Chondrocyte (in vitro differentiated cells): ENCODE measurements at regions not wholly inside any gene's neighbourhood (a gene's known extent, or its start where the extent isn't known, plus 50 kb on each side); places are given as distances from the start of the nearest gene placed in this dataset.
A peak's percentile ranks its signal among the peaks of the same experiment; 100 is the strongest.

Experiments
- DNase-seq: peaks from one replicate; pipeline ENCODE4 v3.0.0; 2021; ENCODE audit warnings: mixed read lengths, low spot score
- H3K27ac Mint-ChIP-seq: one replicate; pipeline ENCODE4 v1.8.0; 2021; ENCODE audit warnings: mild to moderate bottlenecking, moderate library complexity, mixed read lengths; ENCODE audit not compliant: unreplicated experiment
- H3K27me3 Mint-ChIP-seq: 2 replicates; pipeline ENCODE4 v1.8.0; 2021; ENCODE audit warnings: low read depth, mixed read lengths
- H3K36me3 Mint-ChIP-seq: 2 replicates; pipeline ENCODE4 v1.8.0; 2021; ENCODE audit warnings: low read depth, mixed read lengths
- H3K4me1 Mint-ChIP-seq: 2 replicates; pipeline ENCODE4 v1.8.0; 2021; ENCODE audit warnings: low read depth, mild to moderate bottlenecking, mixed read lengths
- H3K4me3 Mint-ChIP-seq: one replicate; pipeline ENCODE4 v1.8.0; 2021; ENCODE audit warnings: mild to moderate bottlenecking, moderate library complexity, mixed read lengths; ENCODE audit not compliant: unreplicated experiment
- H3K9me3 Mint-ChIP-seq: 2 replicates; pipeline ENCODE4 v1.8.0; 2021; ENCODE audit warnings: low read depth, mixed read lengths
- TF ChIP-seq, protein P1 (sequence below): fragments of 200-600 bp; sonication (generic); IDR thresholded peaks from 2 replicates; pipeline ENCODE4 v1.5.0; 2021; ENCODE audit warnings: antibody characterized with exemption, mild to moderate bottlenecking, moderate library complexity

DNA sequence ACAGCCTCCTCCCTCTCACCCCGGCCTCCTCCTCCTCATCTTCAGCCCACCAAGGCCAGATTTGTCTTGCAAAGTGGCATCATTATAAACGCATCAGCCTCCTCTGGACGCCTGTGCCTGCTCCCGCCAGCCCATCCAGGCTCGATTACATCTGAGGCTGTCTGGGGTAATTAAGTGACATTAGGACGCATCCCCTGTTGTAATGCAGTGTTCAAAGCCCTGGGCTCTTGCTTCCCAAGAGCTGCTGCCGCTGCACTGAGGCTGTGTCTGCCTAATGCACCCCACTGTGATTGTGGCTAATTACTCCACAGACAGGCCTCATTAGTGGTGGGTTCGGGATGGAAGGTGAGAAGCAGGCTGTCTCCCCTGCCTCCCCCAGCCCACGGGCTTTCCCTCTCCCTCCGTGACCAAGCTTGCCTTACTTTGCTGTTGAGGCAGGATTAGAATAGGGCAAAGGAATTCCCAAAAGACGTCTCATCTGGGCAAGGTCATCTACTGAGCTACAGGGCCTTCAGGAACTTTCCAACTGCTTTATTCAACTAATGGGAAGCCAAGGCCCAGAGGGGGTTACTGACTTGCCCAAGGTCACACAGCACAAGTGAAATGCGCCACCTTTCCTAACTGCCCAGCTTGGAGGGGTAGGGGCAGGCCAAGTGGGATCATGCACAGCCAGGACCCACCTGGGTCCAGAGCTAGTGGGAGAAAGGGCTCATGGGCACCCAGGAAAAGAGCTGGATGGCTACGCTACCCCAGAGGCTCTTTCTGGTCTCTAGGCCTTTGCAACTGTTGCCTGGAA, 66.2 kb upstream of the PCBD1 start:
- TF ChIP-seq, protein P1, sequence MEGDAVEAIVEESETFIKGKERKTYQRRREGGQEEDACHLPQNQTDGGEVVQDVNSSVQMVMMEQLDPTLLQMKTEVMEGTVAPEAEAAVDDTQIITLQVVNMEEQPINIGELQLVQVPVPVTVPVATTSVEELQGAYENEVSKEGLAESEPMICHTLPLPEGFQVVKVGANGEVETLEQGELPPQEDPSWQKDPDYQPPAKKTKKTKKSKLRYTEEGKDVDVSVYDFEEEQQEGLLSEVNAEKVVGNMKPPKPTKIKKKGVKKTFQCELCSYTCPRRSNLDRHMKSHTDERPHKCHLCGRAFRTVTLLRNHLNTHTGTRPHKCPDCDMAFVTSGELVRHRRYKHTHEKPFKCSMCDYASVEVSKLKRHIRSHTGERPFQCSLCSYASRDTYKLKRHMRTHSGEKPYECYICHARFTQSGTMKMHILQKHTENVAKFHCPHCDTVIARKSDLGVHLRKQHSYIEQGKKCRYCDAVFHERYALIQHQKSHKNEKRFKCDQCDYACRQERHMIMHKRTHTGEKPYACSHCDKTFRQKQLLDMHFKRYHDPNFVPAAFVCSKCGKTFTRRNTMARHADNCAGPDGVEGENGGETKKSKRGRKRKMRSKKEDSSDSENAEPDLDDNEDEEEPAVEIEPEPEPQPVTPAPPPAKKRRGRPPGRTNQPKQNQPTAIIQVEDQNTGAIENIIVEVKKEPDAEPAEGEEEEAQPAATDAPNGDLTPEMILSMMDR: no peak
- no peaks in the 10 kb centered on the region for H3K9me3 Mint-ChIP-seq
- no peak overlapping the region for H3K27ac Mint-ChIP-seq
- DNase-seq: peak; percentile 39
- peaks cover 59% of the 10 kb centered on the region for H3K27me3 Mint-ChIP-seq
- no peaks in the 10 kb centered on the region for H3K4me1 Mint-ChIP-seq
- H3K4me3 Mint-ChIP-seq: no peak overlapping the region
- no peaks in the 10 kb centered on the region for H3K36me3 Mint-ChIP-seq

DNA sequence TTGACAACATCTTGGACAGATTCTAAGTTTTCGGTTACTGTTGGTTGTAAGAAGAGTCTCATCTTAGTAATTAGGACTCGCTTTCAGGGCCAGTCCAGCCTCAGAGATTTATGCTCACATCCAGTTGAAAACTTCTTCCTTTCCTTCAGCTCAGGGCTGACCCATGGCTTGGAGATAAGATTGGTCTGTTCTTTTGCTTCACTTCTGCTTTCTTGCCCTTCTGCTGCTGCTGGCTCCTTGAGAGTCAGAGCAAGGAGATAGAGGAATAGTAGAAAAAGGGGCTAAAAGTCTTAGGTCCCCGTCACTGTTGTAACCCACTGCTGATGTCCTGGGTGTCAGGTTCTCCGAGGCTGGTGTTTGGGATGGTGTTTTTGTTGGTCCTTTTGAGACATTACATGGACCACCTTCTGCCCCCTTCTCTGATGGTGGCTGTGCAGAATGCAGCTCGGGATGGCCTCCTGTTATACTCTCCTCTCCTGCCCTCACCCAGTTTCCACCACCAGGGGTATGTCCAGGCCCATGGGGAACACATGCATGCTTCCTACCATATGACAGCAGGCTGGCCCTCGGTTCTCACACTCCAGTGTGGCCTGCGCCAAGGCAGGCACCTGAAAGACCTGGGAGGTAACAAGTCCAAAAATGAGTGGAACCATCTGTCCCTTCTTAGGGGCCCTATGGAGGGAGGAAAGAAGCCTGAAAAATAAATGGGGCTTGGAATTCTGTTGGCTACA, 67.8 kb upstream of the PCBD1 start:
- Mint-ChIP-seq H3K27me3 (peaks cover 51% of the 10 kb centered on the region), H3K4me3 (no peak overlapping the region), H3K27ac (no peak overlapping the region), H3K36me3 (no peaks in the 10 kb centered on the region), H3K9me3 (no peaks in the 10 kb centered on the region), H3K4me1 (no peaks in the 10 kb centered on the region)
- DNase-seq: peak; percentile 66
- TF ChIP-seq, protein P1: no peak

DNA sequence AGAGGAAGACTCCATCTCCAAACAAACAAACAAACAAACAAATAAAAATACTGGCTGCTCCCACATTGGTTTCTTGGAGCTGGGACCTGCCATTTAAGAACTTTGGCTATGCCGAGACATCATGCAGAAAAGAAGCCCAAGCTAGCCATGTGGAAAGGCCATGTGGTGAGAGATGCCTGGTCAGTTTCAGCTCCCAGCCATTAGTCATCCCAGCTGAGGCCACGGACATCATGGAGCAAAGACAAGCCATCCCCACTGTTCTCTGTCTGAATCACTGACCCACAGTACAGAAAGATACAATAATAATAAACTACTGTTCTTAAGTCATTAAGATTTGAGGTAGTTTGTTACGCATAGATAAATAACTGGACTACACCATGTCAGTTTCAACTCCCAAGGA, 70.0 kb upstream of the PCBD1 start:
- no peaks in the 10 kb centered on the region for H3K36me3 Mint-ChIP-seq
- no peak for DNase-seq
- no peak overlapping the region for H3K4me3 Mint-ChIP-seq
- H3K27me3 Mint-ChIP-seq: peaks cover 52% of the 10 kb centered on the region
- H3K4me1 Mint-ChIP-seq: no peaks in the 10 kb centered on the region
- no peaks in the 10 kb centered on the region for H3K9me3 Mint-ChIP-seq
- TF ChIP-seq, protein P1: no peak
- H3K27ac Mint-ChIP-seq: no peak overlapping the region

DNA sequence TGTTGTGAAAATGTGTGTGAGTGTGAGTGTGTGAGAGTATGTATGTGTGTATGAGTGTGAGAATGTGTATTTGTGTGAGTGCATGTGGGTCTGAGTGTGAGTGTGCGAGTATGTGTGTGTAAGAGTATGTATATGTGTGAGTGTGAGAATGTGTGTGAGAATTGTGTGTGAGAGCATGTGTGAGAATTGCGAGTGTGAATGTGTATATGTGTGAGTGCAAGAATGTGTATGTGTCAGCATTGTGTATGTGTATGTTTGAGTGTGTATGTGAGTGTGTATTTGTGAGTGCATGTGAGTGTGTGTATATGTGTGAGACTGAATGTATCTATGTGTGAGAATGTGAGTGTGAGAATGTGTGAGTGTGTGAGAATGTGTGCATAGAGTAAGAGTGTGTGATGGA, 72.0 kb upstream of the PCBD1 start:
- Mint-ChIP-seq H3K4me3 (no peak overlapping the region), H3K4me1 (no peaks in the 10 kb centered on the region), H3K9me3 (no peaks in the 10 kb centered on the region), H3K27me3 (peaks cover 57% of the 10 kb centered on the region), H3K36me3 (no peaks in the 10 kb centered on the region), H3K27ac (no peak overlapping the region)
- no peak for DNase-seq
- TF ChIP-seq, protein P1: no peak

DNA sequence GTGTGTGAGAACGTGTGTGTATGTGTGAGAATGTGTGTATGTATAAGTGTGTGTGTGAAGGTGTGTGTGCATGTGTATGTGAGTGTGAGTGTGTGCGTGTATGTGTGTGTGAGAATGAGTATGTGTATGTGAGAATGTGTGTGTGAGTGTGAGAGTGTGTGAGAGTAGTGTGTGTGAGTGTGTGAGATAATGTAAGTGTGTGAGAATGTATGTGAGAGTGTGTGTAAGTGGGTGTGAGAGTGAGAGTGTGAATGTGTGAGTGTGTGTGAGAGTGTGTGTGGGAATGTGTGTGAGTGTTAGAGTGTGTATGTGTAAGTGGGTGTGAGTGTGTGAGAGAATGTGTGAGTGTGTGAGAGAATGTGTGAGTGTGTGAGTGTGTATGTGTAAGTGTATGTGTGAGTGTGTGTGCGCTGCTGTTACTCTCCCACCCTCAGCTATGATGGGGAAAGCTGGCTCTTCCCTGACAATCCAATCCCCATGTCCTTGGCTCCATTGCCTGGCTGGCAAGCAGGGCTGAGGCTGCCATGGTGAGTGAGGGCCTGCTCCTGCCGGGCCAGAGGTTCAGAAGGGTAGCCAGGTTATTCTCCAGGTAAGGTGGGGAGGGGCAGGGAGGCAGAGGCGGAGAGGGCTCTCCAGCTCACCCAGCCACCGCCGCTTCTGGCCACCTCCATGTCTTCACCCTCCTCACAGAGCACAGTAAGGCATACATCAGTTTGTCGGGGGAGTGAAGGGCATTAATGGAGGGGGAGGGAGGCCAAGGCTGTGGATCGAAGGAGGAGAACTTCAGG, 72.6 kb upstream of the PCBD1 start:
- Mint-ChIP-seq H3K4me1 (no peaks in the 10 kb centered on the region), H3K4me3 (no peak overlapping the region), H3K27me3 (peaks cover 57% of the 10 kb centered on the region), H3K9me3 (no peaks in the 10 kb centered on the region), H3K36me3 (no peaks in the 10 kb centered on the region), H3K27ac (no peak overlapping the region)
- TF ChIP-seq, protein P1: no peak
- peak; percentile 52 for DNase-seq
